Lower leg skin (tissue), 4 donors: ENCODE measurements at regions not wholly inside any gene's neighbourhood (a gene's known extent, or its start where the extent isn't known, plus 50 kb on each side); places are given as distances from the start of the nearest gene placed in this dataset.
"Not testable (repeated sequence)": the region's sequence is repeated elsewhere in the genome, so short reads cannot be mapped to it uniquely, and the experiment has no call there.

Experiments used
- DNase-seq, 2 donors: peaks; one replicate each; pipeline ENCODE4 v3.0.0-alpha.2; 2019; ENCODE audit warnings: low spot score in 2 of 2
- H3K4me3 ChIP-seq: fragments of 200-600 bp; sonication (generic); 2 replicates; pipeline ENCODE4 v1.5.1; 2017; ENCODE audit warnings: mild to moderate bottlenecking, low read depth; ENCODE audit not compliant: poor library complexity, severe bottlenecking
- CTCF ChIP-seq, 3 donors: fragments of 450-650 bp; IDR thresholded peaks; one replicate each; pipeline ENCODE4 v1.5.1; 2016; ENCODE audit warnings: antibody characterized with exemption in 3 of 3, mild to moderate bottlenecking in 3 of 3, moderate library complexity in 2 of 3
- POLR2A ChIP-seq, 2 donors: fragments of 450-650 bp; IDR thresholded peaks; one replicate each; pipeline ENCODE4 v1.6.1; 2016 to 2017; ENCODE audit warnings: antibody characterized with exemption in 2 of 2, mild to moderate bottlenecking in 1 of 2, moderate library complexity in 1 of 2
- WGBS, 2 donors: methylation state at CpG; one replicate each; pipeline ENCODE4 v1.1.5; 2018; 5-methylcytosine and 5-hydroxymethylcytosine counted together
- intact Hi-C: fragments of 100-400 bp; cut with DNase I; formaldehyde crosslinking; loops from one replicate; pipeline ENCODE4 v1.15.0; 2023; ENCODE audit warnings: low total_unique reads

GRCh38 chr16:14015033-14015432, 56.1 kb upstream of the MRTFB start:
- 43 to 44% methylated on average over 4 of the region's 4 CpGs for WGBS, 2 donors
- intact Hi-C loops: no loop called here
- H3K4me3 ChIP-seq: no peak overlapping the region
- peak in 1 of 2 donors; percentile 28 for DNase-seq
- TF ChIP-seq CTCF (IDR thresholded peaks at IDR 0.05) (no peak), POLR2A (IDR thresholded peaks at IDR 0.05) (no peak)

GRCh38 chr16:14015461-14015860, 55.7 kb upstream of the MRTFB start:
- peak in 1 of 2 donors; percentile 74 for DNase-seq
- TF ChIP-seq POLR2A (IDR thresholded peaks at IDR 0.05): no peak
- TF ChIP-seq CTCF (IDR thresholded peaks at IDR 0.05): no peak
- WGBS, 2 donors: 59 to 72% methylated on average over 11 of the region's 11 CpGs
- H3K4me3 ChIP-seq: no peak overlapping the region
- intact Hi-C loops: no loop called here

GRCh38 chr16:14015948-14016347, 55.2 kb upstream of the MRTFB start:
- no peak overlapping the region for H3K4me3 ChIP-seq
- intact Hi-C loops: no loop called here
- peak; percentile 74 to 88 for DNase-seq
- TF ChIP-seq POLR2A (IDR thresholded peaks at IDR 0.05) (no peak), CTCF (IDR thresholded peaks at IDR 0.05) (no peak)
- 12 to 18% methylated on average over 2 of the region's 2 CpGs for WGBS, 2 donors

GRCh38 chr16:14016362-14016761, 54.8 kb upstream of the MRTFB start:
- 86 to 91% methylated on average over 15 of the region's 15 CpGs for WGBS, 2 donors
- DNase-seq: peak in 1 of 2 donors; percentile 81
- intact Hi-C loops, H3K4me3 ChIP-seq: not testable (repeated sequence)

GRCh38 chr16:14017886-14018285, 53.2 kb upstream of the MRTFB start:
- TF ChIP-seq CTCF (IDR thresholded peaks at IDR 0.05) (no peak), POLR2A (IDR thresholded peaks at IDR 0.05) (no peak)
- peak in 1 of 2 donors; percentile 13 for DNase-seq
- intact Hi-C loops: no loop called here
- 68 to 70% methylated on average over 2 of the region's 2 CpGs for WGBS, 2 donors
- H3K4me3 ChIP-seq: no peak overlapping the region

- WGBS, 2 donors: 59 to 65% methylated on average over 4 of the region's 4 CpGs
- no peak overlapping the region for H3K4me3 ChIP-seq
- DNase-seq: peak in 1 of 2 donors; percentile 70
- intact Hi-C loops: no loop called here
- TF ChIP-seq POLR2A (IDR thresholded peaks at IDR 0.05) (no peak), CTCF (IDR thresholded peaks at IDR 0.05) (no peak)
Measured at GRCh38 chr16:14018851-14019250, 52.3 kb upstream of the MRTFB start.
